IPS-NIHi7 (cell line): ENCODE measurements at regions not wholly inside any gene's neighbourhood (a gene's known extent, or its start where the extent isn't known, plus 50 kb on each side); places are given as distances from the start of the nearest gene placed in this dataset.

Experiments
- DNase-seq: peaks from one replicate; pipeline ENCODE4 v3.0.0; 2012; ENCODE audit warnings: mixed read lengths; ENCODE audit errors: extremely low spot score

DNA sequence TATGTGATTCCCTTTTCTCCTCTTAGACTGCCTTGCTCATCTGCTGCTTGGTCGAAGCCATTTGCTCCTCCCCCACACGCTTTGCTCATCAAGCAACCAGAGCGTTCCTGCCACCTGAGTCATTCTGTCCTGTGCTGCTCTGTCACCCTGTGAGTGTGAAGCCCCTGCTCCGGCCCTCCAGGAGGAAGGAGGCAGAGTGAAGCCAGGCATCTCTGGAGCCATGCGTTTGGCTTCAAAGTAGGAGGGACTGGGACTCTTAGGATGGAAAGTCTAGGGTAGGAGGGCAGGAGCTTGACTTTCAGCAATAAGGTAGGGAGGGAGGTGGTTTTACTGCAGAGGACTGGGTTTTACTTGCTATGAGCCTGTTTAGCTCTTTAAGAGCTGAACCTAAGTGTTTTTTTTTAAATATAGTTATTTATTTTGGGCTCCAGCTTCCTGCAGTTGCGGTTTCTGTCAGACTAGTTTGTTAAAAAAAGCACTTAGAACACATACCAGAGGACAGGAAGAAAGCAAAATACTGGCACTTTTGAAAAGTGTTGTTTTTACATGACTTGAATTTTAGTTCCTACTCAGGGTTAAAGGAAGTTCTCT lies 63.6 kb downstream of the SPINK2 start:
- DNase-seq, result peak; percentile 86

DNA sequence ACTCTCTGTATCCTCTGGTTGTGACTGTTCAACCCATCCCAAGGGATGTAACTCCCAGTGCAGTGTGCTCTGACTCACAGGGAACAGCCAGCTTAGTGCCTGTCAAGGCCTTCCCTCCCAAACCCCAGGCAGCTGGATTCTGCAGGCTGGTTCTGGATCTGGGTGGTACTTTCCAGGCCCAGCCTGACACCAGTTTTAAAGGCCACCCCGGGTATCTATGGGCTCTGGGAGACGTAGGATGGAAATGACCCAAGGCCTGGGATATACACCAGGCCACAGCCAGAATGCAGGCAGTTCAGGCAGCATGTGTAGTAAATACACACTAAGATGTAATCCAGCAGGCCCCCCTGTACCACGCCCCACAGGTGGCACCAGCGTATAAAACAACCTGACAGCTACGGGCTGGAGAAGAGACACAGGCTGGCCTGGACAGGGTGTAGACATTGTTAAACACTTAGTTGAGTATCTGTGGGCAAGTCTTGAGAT lies 64.2 kb downstream of the SPINK2 start:
- DNase-seq, result no peak

DNA sequence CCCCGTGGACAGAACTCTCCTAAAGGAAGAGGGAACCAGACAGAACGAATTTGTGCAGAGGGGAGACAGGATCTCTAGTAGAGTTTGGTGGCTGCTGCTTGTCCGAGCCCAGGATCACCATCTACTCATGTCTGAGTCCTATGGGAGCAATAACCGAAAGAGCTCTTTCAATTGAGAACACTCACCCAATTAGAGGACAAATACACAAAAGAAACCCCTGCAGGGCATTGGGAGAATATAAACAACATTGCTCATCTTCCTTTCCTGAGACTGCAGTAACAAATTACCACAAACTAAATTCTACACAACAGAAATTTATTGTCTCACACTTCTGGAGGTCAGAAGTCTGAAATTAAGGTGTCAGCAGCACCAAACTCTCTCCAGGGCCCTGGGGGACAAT lies 65.6 kb downstream of the SPINK2 start:
- DNase-seq, result no peak

DNA sequence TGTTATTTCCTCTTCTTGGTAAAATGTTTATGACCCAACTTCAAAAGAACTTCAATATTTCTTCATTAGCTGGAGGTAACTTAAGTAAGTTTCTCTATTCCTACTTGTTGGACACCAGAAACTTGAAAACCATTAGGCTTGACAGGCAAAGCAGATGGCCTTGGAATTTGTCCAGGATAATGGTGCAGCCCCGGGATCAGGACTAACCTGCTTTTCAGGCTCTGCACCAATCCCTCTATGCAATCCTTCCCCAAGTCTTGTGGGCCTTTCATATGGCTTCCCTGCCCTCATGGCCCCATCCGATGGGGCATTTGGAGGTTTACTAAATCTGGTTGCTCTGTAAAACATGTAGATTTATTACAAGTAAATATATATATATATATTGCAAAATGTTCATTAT lies 68.5 kb downstream of the SPINK2 start:
- no peak for DNase-seq

DNA sequence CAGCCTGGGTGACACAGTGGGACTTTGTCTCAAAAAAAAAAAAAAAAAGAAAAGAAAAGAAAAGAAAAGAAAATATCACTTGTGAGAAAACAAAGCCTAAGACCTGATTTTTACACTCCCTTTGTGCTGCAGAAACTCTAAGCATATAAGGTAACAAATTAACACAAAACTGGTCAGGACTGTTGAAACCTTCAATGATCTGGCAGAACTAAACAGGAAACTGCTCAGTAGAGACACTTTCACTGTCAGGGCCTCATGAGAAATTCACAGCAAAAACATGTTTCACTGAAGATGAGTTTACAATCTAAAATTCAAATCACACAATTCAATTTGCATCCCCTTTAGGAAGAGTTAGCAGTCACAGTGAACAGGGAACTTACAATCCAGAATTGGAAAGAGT lies 69.1 kb upstream of the HOPX start:
- no peak for DNase-seq

DNA sequence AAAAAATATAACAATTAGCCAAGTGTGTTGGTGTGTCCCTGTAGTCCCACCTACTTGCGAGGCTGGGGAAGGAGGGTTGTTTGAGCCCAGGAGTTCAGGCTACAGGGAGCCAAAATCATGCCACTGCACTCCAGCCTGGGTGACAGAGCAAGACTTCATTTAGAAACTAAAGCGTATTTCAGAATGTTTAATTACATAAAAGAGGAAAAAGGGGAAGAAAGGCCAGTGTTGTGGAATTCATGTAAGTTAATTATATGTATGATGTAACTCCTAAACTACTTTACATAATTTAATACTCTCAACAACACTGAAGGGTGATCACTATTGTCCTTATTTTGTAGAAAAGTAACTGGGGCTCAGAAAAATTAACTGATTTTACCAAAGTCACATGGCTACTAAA lies 67.2 kb upstream of the HOPX start:
- DNase-seq, result no peak

DNA sequence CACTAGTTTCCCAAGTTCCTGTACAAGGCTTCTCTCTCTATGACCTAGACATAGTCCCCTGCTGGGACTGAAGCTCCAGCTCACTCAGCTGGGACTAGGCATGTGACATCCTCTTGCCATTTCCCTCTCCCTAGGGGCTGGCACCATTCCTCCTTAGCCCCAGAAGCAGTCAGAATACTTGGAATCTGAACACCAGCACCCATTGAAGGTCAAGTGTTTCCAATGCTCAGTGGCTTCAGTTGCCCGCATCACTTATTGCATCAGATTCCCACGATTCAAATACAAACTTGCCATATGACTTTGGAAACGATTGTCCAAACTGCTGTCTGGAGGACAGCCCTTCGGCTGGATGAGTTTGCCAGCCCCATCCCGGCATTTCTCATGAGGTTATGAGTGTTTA lies 65.5 kb upstream of the HOPX start:
- no peak for DNase-seq

DNA sequence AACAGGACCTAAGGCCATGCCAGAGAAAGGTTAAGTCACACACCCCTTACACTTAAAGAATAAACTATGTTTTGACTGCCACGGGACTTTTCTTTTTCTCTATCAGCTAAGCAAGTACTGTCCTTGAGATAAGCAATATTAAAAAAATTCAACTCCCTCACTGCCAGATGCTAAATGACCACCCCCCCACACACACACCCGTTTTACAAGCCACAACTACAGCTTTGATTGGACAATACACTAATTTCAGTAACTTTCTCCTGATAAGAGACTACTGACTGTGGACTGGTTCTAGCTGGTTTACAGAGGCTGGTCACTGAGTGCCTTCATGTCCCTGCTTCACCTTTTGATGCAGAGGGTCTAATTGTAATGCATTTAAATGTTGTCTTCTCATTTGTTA lies 63.9 kb upstream of the HOPX start:
- DNase-seq, result no peak

DNA sequence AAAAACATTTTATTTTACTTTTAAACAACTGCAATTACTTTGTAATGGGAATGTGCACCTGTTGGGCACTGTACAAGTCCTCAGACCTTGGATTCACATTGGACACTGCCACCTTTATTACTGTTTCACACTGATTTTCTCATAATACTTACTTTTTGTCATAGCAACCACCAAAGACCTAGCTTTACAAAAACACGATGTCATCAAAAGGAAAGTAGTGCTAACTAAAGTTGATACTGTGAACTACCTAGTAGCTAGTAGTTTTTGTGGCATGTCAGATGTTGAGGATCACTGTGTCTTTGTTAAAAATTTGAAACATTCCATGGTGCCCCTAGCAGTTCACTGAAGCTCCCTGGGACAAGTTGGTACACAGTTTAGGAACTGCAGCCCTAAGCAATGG lies 62.9 kb upstream of the HOPX start:
- DNase-seq, result no peak

DNA sequence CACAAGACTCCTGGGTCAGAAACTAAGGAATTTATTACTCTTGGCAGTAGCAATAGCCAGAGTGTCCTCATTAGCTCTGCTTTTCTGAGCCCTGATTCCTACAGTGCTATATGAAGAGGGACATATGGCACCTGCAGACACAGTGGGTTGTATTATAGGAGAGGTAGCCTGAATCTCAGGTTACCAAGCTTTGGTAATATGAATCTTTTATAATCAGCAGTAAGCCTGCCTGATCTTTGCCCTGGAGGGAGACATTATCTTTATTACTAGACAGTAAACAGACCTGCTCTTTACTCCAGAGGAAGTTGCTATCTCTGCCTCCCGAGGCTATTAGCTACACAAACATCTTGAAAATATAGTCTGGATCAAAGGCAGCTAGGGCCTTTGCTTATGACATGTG lies 62.5 kb upstream of the HOPX start:
- DNase-seq, result no peak

DNA sequence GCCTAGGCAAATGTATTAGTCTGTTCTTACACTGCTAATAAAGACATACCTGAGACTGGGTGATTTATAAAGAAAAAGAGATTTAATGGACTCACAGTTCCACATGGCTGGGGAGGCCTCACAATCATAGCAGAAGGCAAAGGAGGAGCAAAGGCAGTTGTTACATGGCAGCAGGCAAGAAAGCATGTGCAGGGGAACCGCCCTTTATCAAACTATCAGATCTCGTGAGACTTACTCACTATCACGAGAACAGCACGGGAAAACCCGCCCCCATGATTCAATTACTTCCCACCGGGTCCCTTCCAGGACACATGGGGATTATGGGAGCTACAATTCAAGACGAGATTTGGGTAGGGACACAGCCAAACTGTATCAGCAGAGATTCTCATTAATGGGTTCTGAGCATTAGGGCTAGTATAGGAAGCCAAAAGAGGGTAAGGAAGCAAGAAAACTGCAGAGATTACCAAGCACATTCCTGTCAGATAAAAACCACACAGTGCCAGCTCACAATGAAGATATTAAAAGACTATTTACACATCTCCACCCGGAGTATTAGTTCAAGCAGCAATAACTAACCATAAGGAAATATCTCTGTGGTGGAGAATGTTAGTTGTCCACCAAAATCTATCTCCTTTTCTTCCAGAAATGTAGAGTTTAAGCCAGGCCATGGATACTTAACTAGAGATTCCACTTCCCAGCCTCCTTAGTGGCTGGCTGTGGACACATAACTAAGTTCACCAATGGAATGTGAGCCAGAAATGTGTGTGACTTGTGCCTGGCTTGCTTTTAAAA lies 61.2 kb upstream of the HOPX start:
- DNase-seq, result no peak

DNA sequence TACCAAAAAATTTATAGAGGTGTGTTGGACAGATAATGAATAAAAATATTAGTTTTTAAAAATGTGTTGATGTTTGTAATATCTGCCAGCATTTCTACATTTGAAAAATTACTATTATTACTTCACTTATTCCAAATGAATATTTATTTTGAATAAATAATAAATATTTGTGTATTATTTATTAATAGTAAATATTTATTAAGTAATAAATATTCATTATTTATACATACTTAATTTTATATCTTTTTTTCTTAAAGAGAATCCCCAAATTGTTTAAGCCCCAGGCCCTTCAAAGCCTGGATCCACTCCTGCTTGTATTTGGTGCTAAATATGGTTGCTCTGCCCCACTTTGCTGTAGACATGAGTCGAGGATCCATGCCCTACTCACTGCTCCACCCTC lies 60.5 kb upstream of the HOPX start:
- no peak for DNase-seq

DNA sequence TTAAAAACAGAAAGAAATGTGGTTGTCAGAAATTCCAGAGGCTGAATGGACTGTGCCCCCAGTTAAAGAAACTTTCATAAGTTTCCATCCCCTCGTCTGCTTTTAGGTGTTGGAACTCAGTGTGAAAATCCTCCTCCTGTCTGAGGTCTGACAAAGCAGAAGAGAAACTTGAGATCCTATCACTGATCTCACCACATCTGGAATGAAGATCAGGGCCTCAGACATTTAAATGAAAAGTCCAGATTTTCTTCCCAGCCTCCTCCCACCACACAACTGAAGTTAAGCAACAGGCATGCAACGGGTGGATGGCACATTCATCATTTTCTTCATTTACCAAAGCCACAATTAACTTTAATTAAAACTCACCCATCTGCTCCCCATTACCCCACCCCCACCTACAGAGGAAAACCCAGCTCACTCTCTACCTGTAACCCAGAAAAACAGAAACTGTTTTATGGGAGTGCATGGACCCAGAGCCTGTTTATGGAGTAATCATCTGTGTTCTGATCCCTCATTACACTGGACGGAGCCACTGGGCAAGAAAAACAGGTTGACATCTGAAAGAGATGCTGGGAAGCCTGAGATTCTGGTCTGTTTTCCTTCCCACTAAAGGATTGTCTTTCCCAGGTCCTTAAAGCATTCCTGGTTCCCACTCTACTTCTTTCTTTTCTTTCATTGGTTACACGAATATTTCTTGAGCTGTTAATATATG lies 58.1 kb upstream of the HOPX start:
- DNase-seq, result no peak

DNA sequence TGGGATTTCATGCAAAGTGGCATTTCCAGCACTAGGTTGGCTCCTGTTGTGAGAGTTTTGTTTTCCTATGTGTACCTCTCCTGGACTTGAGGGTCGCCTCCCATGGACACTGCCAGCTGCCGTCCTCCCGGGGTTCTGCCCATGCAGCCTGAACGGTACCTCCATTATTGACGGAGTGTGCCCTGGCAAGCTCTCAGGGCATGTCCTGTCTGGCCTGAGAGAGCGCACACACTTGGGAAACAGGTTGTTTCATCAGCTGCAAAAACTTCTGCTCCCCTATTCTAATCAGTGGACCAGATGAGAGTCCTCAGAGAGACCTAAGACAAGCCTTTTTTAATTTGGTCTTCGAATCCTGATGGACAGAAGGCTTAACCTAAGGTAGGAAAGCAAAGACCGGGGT lies 56.6 kb upstream of the HOPX start:
- DNase-seq, result no peak

DNA sequence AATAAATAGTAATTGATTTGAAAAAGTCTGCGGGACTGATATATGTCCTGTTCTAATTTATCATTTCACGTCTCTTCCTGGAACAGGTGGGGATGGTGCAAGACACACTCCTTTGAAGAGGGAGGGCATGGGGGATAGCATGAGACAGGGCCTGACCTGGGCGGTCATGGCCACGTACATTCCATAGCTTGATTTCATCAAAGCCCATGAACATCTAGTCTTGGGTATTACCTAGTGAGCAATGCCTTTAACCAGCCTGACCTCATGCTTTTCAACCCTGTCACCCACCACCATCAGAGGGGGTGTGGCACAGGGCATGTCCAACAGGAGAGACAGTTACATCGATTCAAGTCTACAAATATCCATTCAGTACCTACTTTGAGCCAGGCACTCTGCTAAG lies 52.3 kb upstream of the HOPX start:
- DNase-seq, result no peak

DNA sequence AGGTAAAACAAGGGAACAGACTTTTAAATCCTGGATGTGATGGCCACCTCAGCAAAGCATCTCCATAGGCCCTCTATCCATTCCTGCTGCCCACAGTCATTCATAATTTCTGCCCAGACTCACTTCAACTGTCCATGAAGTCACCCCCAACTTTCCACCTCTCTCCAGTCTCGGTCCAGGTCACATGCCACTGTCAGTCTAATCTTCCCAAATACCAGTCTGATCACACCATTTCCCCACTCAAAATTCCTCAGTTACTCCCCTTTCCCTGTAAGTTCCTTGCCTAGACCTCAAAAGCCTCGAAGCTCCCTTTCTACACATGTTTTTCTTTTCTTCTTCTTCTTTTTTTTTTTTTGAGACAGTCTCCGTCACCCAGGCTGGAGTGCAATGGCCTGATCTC lies 51.2 kb upstream of the HOPX start:
- no peak for DNase-seq

DNA sequence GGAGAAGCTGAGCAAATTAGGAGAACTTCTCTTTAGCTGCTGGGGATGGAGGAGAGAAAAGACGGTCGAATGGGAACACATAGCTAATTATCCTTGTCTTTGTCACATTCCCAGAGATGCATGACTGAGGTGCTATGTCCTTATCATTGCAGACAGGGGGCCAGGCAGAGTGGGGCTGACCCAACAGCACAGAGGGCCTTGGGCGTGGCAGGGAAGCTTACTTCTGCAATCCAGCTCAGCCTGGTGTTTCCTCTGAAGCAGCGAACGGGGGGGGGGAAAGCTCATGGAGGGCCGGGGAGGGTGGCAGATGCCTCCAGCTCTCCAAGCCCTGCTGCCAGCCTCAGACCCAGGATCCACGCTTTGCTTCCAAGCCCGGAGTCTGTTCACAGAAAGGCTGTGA lies 50.8 kb upstream of the HOPX start:
- DNase-seq, result peak; percentile 64
